K562 (cell line): ENCODE measurements at regions not wholly inside any gene's neighbourhood (a gene's known extent, or its start where the extent isn't known, plus 50 kb on each side); places are given as distances from the start of the nearest gene placed in this dataset.

Experiments
- ARNT ChIP-seq, 2 experiments: fragments of 450-650 bp; IDR thresholded peaks; 2 replicates each; pipeline ENCODE4 v1.6.1; 2016; ENCODE audit warnings: mild to moderate bottlenecking in 1 of 2
- CREBBP ChIP-seq: IDR thresholded peaks from one replicate; pipeline ENCODE4 v1.6.1; 2012; ENCODE audit warnings: low read depth, mild to moderate bottlenecking, control low read depth, inconsistent platforms, low read length
- CTCF ChIP-seq, 3 experiments: IDR thresholded peaks in 2 of 3; conservative IDR thresholded peaks in 1 of 3; 2 replicates each; pipeline ENCODE4 v1.5.1; 2011 to 2012; ENCODE audit warnings: low read length in 3 of 3, mild to moderate bottlenecking in 3 of 3, control low read depth in 2 of 3, improper control_type of control experiment in 1 of 3, inconsistent platforms in 1 of 3, low read depth in 1 of 3, mixed read lengths in 1 of 3, moderate library complexity in 1 of 3; ENCODE audit not compliant: insufficient read depth in 2 of 3
- ELK1 ChIP-seq: sonication (generic); formaldehyde crosslinking; IDR thresholded peaks from 2 replicates; pipeline ENCODE4 v1.8.1; 2022; ENCODE audit warnings: missing genetic modification reagents
- HMGXB4 ChIP-seq: sonication (generic); formaldehyde crosslinking; IDR thresholded peaks from 2 replicates; pipeline ENCODE4 v1.8.1; 2023; ENCODE audit warnings: mild to moderate bottlenecking, missing genetic modification reagents
- HOMEZ ChIP-seq: fragments of 250-450 bp; sonication (Bioruptor Pico); IDR thresholded peaks from 2 replicates; pipeline ENCODE4 v1.4.0; 2020; ENCODE audit warnings: mild to moderate bottlenecking, moderate library complexity
- L3MBTL2 ChIP-seq: fragments of 450-650 bp; IDR thresholded peaks from 2 replicates; pipeline ENCODE4 v1.6.1; 2016; ENCODE audit warnings: mild to moderate bottlenecking, moderate library complexity
- NRF1 ChIP-seq, 2 experiments: fragments of 450-650 bp; IDR thresholded peaks in 1 of 2; conservative IDR thresholded peaks in 1 of 2; 2 replicates each; pipeline ENCODE4 v1.6.1; 2014; ENCODE audit warnings: mild to moderate bottlenecking in 2 of 2
- PHTF2 ChIP-seq: fragments of 250-450 bp; sonication (Bioruptor Pico); IDR thresholded peaks from 2 replicates; pipeline ENCODE4 v1.5.0; 2021; ENCODE audit warnings: mild to moderate bottlenecking
- POLR2A ChIP-seq: fragments of 450-650 bp; conservative IDR thresholded peaks from 2 replicates; pipeline ENCODE4 v1.6.1; 2016
- POLR2AphosphoS5 ChIP-seq: IDR thresholded peaks from 2 replicates; pipeline ENCODE4 v1.6.1; 2011; ENCODE audit warnings: mild to moderate bottlenecking, low read depth, low read length, moderate library complexity; ENCODE audit not compliant: control insufficient read depth, insufficient read depth
- STAG1 ChIP-seq: sonication (generic); formaldehyde crosslinking; IDR thresholded peaks from 2 replicates; pipeline ENCODE4 v1.5.0; 2020; ENCODE audit warnings: missing genetic modification reagents, borderline replicate concordance
- YBX1 ChIP-seq: fragments of 450-650 bp; IDR thresholded peaks from 2 replicates; pipeline ENCODE4 v1.7.1; 2016; ENCODE audit warnings: mild to moderate bottlenecking
- ZNF592 ChIP-seq: fragments of 450-650 bp; IDR thresholded peaks from 2 replicates; pipeline ENCODE4 v1.6.1; 2017; ENCODE audit warnings: antibody characterized with exemption, mild to moderate bottlenecking

GRCh38 chr1:118661769-118662320 lies 326.3 kb downstream of the TBX15 start:
- TF ChIP-seq ARNT (IDR thresholded peaks at IDR 0.05) (no peak), CTCF (IDR thresholded peaks at IDR 0.05 in 2 of 3, conservative IDR thresholded peaks at IDR 0.05 in 1 of 3; ENCODE audit: insufficient read depth in 2 of 3, low read depth in 1 of 3, low read length in 3 of 3) (no peak), CREBBP (no peak), PHTF2 (CRISPR knock-in tag) (no peak), ELK1 (no peak), POLR2A (no peak), YBX1 (no peak), NRF1 (conservative IDR thresholded peaks at IDR 0.05 in 1 of 2, IDR thresholded peaks at IDR 0.05 in 1 of 2) (no peak), ZNF592 (no peak), HOMEZ (CRISPR knock-in tag) (no peak), POLR2AphosphoS5 (no peak), L3MBTL2 (no peak), STAG1 (CRISPR knock-in tag) (no peak), HMGXB4 (CRISPR knock-in tag) (no peak)
